CD4-positive, alpha-beta T cell (primary cell): ENCODE measurements at regions not wholly inside any gene's neighbourhood (a gene's known extent, or its start where the extent isn't known, plus 50 kb on each side); places are given as distances from the start of the nearest gene placed in this dataset.

Experiments
- ATAC-seq: fragments of 200-7000 bp; cut with Tn5 transposase; one replicate; pipeline ENCODE4 v1.10.0; 2022; ENCODE audit warnings: mild to moderate bottlenecking; ENCODE audit not compliant: poor library complexity
- CTCF ChIA-PET: fragments of 350-600 bp; sonication (Branson Sonifier 250); formaldehyde crosslinking; loops from one replicate; lab custom pipeline; 2021; ENCODE audit warnings: antibody characterized with exemption, inconsistent platforms; lab: Charles Lee
- POLR2A ChIA-PET: fragments of 350-600 bp; sonication (Branson Sonifier 250); formaldehyde crosslinking; loops from one replicate; lab custom pipeline; 2021; ENCODE audit warnings: antibody characterized with exemption, inconsistent platforms; lab: Charles Lee
- DNase-seq, 14 experiments: peaks; one replicate each; pipeline ENCODE4 v3.0.0-alpha.2; 2013 to 2020; ENCODE audit warnings: mixed read lengths in 2 of 14
- H3K27ac ChIP-seq, 2 donors: one replicate each; pipeline versions ENCODE4 v1.5.1 to v1.7.0; 2013; ENCODE audit warnings: low read length in 2 of 2, low read depth in 1 of 2, mild to moderate bottlenecking in 1 of 2
- H3K27me3 ChIP-seq, 2 experiments: 1 replicate in 1 of 2; 2 replicates in 1 of 2; pipeline versions ENCODE4 v1.6.1 to v1.7.0; 2013; ENCODE audit warnings: low read length in 2 of 2, control low read depth in 1 of 2, mild to moderate bottlenecking in 1 of 2, moderate library complexity in 1 of 2; ENCODE audit not compliant: insufficient read depth in 2 of 2, control insufficient read depth in 1 of 2
- H3K36me3 ChIP-seq: one replicate; pipeline ENCODE4 v1.6.1; 2013; ENCODE audit warnings: low read length, control low read depth; ENCODE audit not compliant: insufficient read depth
- H3K4me1 ChIP-seq: one replicate; pipeline ENCODE4 v1.6.1; 2013; ENCODE audit warnings: low read length, control low read depth; ENCODE audit not compliant: insufficient read depth
- H3K4me3 ChIP-seq: one replicate; pipeline ENCODE4 v1.5.1; 2013; ENCODE audit warnings: mild to moderate bottlenecking, low read length, moderate library complexity
- H3K9me3 ChIP-seq, 2 experiments: 1 replicate in 1 of 2; 2 replicates in 1 of 2; pipeline versions ENCODE4 v1.6.1 to v1.7.0; 2013; ENCODE audit warnings: low read length in 2 of 2, mild to moderate bottlenecking in 2 of 2, control low read depth in 1 of 2, moderate library complexity in 1 of 2; ENCODE audit not compliant: control insufficient read depth in 1 of 2, insufficient read depth in 1 of 2
- H3K27ac Mint-ChIP-seq: one replicate; pipeline ENCODE4 v1.8.0; 2020; ENCODE audit warnings: mixed read lengths
- H3K27me3 Mint-ChIP-seq: one replicate; pipeline ENCODE4 v1.8.0; 2021; ENCODE audit warnings: mixed read lengths
- H3K36me3 Mint-ChIP-seq: one replicate; pipeline ENCODE4 v1.8.0; 2021; ENCODE audit warnings: low read depth, mixed read lengths
- H3K4me1 Mint-ChIP-seq: one replicate; pipeline ENCODE4 v1.8.0; 2021; ENCODE audit warnings: low read depth, mixed read lengths
- H3K4me3 Mint-ChIP-seq: one replicate; pipeline ENCODE4 v1.8.0; 2020; ENCODE audit warnings: mild to moderate bottlenecking, mixed read lengths
- H3K9me3 Mint-ChIP-seq: one replicate; pipeline ENCODE4 v1.8.0; 2020; ENCODE audit warnings: mixed read lengths
- intact Hi-C, 2 experiments: fragments of 100-400 bp; cut with DNase I in 1 of 2; cut with micrococcal nuclease in 1 of 2; formaldehyde crosslinking; loops; one replicate each; pipeline versions ENCODE4 v1.15.1 to v1.9.0; 2023 to 2025; cut with DNase I, micrococcal nuclease
- TF ChIP-seq, protein P1 (sequence below): fragments of 200-600 bp; IDR thresholded peaks from one replicate; pipeline ENCODE4 v1.8.0; 2022; ENCODE audit warnings: antibody characterized with exemption, mild to moderate bottlenecking

DNA sequence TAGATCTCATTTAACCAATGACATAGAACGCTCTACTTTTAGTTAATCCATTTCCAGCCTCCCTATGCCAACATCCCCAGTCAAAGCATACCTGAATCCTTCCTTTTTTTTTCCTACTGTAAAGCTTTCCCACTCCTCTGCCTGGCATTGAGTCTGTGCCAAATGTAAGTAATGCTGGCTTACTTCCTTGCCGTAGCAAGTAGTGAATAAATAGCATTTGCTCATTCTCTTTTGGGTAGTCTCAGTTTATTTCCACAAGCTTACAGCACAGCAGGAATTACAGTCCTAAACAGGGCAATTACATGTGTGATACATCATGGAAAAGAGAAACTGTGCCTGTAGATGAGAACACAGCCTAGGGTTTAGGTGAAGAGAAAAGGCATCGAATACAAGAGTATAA lies 352.6 kb upstream of the NEGR1 start:
- TF ChIP-seq, protein P1, sequence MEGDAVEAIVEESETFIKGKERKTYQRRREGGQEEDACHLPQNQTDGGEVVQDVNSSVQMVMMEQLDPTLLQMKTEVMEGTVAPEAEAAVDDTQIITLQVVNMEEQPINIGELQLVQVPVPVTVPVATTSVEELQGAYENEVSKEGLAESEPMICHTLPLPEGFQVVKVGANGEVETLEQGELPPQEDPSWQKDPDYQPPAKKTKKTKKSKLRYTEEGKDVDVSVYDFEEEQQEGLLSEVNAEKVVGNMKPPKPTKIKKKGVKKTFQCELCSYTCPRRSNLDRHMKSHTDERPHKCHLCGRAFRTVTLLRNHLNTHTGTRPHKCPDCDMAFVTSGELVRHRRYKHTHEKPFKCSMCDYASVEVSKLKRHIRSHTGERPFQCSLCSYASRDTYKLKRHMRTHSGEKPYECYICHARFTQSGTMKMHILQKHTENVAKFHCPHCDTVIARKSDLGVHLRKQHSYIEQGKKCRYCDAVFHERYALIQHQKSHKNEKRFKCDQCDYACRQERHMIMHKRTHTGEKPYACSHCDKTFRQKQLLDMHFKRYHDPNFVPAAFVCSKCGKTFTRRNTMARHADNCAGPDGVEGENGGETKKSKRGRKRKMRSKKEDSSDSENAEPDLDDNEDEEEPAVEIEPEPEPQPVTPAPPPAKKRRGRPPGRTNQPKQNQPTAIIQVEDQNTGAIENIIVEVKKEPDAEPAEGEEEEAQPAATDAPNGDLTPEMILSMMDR = no peak

DNA sequence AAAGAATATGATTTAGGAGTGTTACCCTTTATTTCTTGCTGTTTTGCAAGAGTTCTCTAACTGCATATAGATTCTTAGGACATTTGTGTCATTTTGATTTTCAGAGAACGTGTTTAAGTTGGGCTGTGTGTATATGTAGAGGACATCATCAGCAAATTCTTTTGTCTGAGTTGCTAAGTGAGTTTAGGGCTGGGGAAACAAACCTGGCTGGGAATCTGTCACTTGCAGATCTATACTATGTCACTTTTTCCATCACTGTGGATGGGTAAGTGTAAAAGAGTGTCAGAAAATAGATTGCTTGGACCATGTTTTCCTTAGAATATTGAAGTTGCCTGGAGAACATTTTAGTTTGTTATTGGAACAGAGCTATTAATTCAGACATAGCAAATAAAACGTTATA lies 349.1 kb upstream of the NEGR1 start:
- TF ChIP-seq, protein P1 = no peak
- Mint-ChIP-seq H3K4me3 (no peak overlapping the region), H3K27me3 (no peaks in the 10 kb centered on the region), H3K36me3 (no peaks in the 10 kb centered on the region), H3K4me1 (no peaks in the 10 kb centered on the region), H3K27ac (no peak overlapping the region), H3K9me3 (peaks cover 2% of the 10 kb centered on the region)
- H3K27me3 ChIP-seq = no peaks in the 10 kb centered on the region
- no peaks in the 10 kb centered on the region for H3K4me1 ChIP-seq
- no peaks in the 10 kb centered on the region for H3K9me3 ChIP-seq
- intact Hi-C loops = no loop called here
- H3K36me3 ChIP-seq = no peaks in the 10 kb centered on the region
- DNase-seq (no peak), ATAC-seq (no peak)
- H3K27ac ChIP-seq = no peak overlapping the region
- CTCF ChIA-PET = no interaction called here
- H3K4me3 ChIP-seq = no peak overlapping the region
- POLR2A ChIA-PET = no interaction called here

More for the DNA sequence above, 352.6 kb upstream of the NEGR1 start:
- H3K9me3 Mint-ChIP-seq = peaks cover 2% of the 10 kb centered on the region
- no peaks in the 10 kb centered on the region for H3K27me3 ChIP-seq
- H3K4me1 ChIP-seq = no peaks in the 10 kb centered on the region
- POLR2A ChIA-PET = no interaction called here
- no peaks in the 10 kb centered on the region for H3K27me3 Mint-ChIP-seq
- H3K4me3 ChIP-seq = no peak overlapping the region
- ATAC-seq (no peak), DNase-seq (no peak)
- no peaks in the 10 kb centered on the region for H3K4me1 Mint-ChIP-seq
- CTCF ChIA-PET = no interaction called here
- H3K36me3 ChIP-seq = no peaks in the 10 kb centered on the region
- H3K27ac ChIP-seq = no peak overlapping the region
- intact Hi-C loops = no loop called here
- H3K9me3 ChIP-seq = peaks cover 0 to under 1% of the 10 kb centered on the region in 2 experiments
- H3K27ac Mint-ChIP-seq = no peak overlapping the region
- H3K4me3 Mint-ChIP-seq = no peak overlapping the region
- no peaks in the 10 kb centered on the region for H3K36me3 Mint-ChIP-seq

DNA sequence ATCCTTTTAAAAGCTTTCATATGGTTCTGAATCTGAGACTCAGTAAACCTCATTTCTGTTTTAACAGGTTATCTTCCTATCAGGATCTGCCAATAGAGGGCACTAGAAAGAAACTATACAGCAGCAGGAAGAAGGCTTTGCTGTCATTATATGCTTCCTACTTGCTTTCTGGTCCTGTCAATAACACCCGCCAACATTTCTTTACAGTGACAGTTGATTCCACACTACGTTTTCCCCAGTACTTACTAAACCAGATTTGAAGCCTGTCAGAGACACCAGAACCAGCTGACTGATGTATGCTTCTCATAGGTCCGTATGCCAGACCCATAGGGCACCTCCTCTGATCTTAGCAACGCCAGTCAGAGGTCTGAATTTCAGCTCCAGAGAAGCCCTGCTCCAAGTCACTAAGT lies 341.0 kb upstream of the NEGR1 start:
- ATAC-seq = peak; percentile 52
- Mint-ChIP-seq H3K4me3 (peak overlapping the region; percentile 56), H3K27me3 (no peaks in the 10 kb centered on the region), H3K9me3 (no peaks in the 10 kb centered on the region), H3K4me1 (no peaks in the 10 kb centered on the region), H3K36me3 (no peaks in the 10 kb centered on the region), H3K27ac (no peak overlapping the region)
- ChIA-PET POLR2A (no interaction called here), CTCF (no interaction called here)
- TF ChIP-seq, protein P1 = no peak
- Histone ChIP-seq H3K9me3 (peaks cover 0 to 4% of the 10 kb centered on the region in 2 experiments), H3K27me3 (no peaks in the 10 kb centered on the region), H3K27ac (no peak overlapping the region), H3K36me3 (no peaks in the 10 kb centered on the region), H3K4me3 (no peak overlapping the region), H3K4me1 (no peaks in the 10 kb centered on the region)
- peak in 3 of 14 experiments; percentile 1 to 3 (median 1) for DNase-seq
- intact Hi-C loops = no loop called here
